MCF 10A (cell line): ENCODE measurements at regions not wholly inside any gene's neighbourhood (a gene's known extent, or its start where the extent isn't known, plus 50 kb on each side); places are given as distances from the start of the nearest gene placed in this dataset.
"Not testable (repeated sequence)": the region's sequence is repeated elsewhere in the genome, so short reads cannot be mapped to it uniquely, and the experiment has no call there.

ENCODE experiments used
- BruUV-seq: library from RNA; stranded (reverse); fragments of 400-500 nt; replicated peaks from 2 replicates; lab custom pipeline; 2021; lab: Mats Ljungman, UMichigan
- CTCF ChIA-PET: fragments of 300-600 bp; sonication (Branson Sonifier 250); formaldehyde crosslinking; extraction: SDS; loops from one replicate; lab custom pipeline; 2021; ENCODE audit warnings: antibody characterized with exemption, inconsistent platforms; lab: Yijun Ruan, JAX
- POLR2A ChIA-PET: fragments of 300-600, 350-650 bp; sonication (Branson Sonifier 250); formaldehyde crosslinking; extraction: SDS; loops from one replicate; lab custom pipeline; 2020; ENCODE audit warnings: antibody characterized with exemption, inconsistent platforms; lab: Yijun Ruan, JAX
- DNase-seq: peaks from one replicate; pipeline ENCODE4 v3.0.0-alpha.2; 2018; ENCODE audit not compliant: unreplicated experiment
- H3K27ac Mint-ChIP-seq: one replicate; pipeline ENCODE4 v1.8.0; 2022; ENCODE audit warnings: mild to moderate bottlenecking, low read depth, mixed read lengths; ENCODE audit not compliant: unreplicated experiment
- H3K27me3 Mint-ChIP-seq: one replicate; pipeline ENCODE4 v1.8.0; 2022; ENCODE audit warnings: mixed read lengths; ENCODE audit not compliant: insufficient read depth, unreplicated experiment
- H3K36me3 Mint-ChIP-seq: one replicate; pipeline ENCODE4 v1.8.0; 2022; ENCODE audit warnings: mild to moderate bottlenecking, moderate library complexity, mixed read lengths; ENCODE audit not compliant: insufficient read depth, unreplicated experiment
- H3K4me1 Mint-ChIP-seq: one replicate; pipeline ENCODE4 v1.8.0; 2022; ENCODE audit warnings: mixed read lengths; ENCODE audit not compliant: insufficient read depth, unreplicated experiment
- H3K4me3 Mint-ChIP-seq: one replicate; pipeline ENCODE4 v1.8.0; 2022; ENCODE audit warnings: mild to moderate bottlenecking, moderate library complexity, mixed read lengths; ENCODE audit not compliant: unreplicated experiment
- H3K9me3 Mint-ChIP-seq: one replicate; pipeline ENCODE4 v1.8.0; 2022; ENCODE audit warnings: mixed read lengths; ENCODE audit not compliant: unreplicated experiment
- CTCF ChIP-seq: fragments of 200-600 bp; IDR thresholded peaks from one replicate; pipeline ENCODE4 v1.8.0; 2022; ENCODE audit warnings: antibody characterized with exemption, mild to moderate bottlenecking; ENCODE audit not compliant: unreplicated experiment
- intact Hi-C: fragments of 100-400 bp; cut with micrococcal nuclease; formaldehyde crosslinking; loops from 2 replicates; pipeline ENCODE4 v1.14.1; 2022

GRCh38 chr11:103807806-103808205 is 228.6 kb upstream of the DDI1 start:
- intact Hi-C loops = no loop called here
- Mint-ChIP-seq H3K27ac (no peak overlapping the region), H3K9me3 (no peaks in the 10 kb centered on the region), H3K4me1 (peaks cover 10% of the 10 kb centered on the region), H3K4me3 (no peak overlapping the region), H3K27me3 (no peaks in the 10 kb centered on the region), H3K36me3 (no peaks in the 10 kb centered on the region)
- TF ChIP-seq CTCF = no peak
- ChIA-PET CTCF (interaction anchor here (0.7 to 1.2 kb wide), 2 partner anchors 12 to 21 kb away, joined by 3 read pairs; no protein-coding TSS in a partner anchor), POLR2A (no interaction called here)
- no TSS peak for BruUV-seq
- DNase-seq = no peak

- no TSS peak for BruUV-seq
- Mint-ChIP-seq H3K27me3 (no peaks in the 10 kb centered on the region), H3K4me3 (no peak overlapping the region), H3K27ac (no peak overlapping the region), H3K9me3 (no peaks in the 10 kb centered on the region), H3K36me3 (no peaks in the 10 kb centered on the region), H3K4me1 (peaks cover 10% of the 10 kb centered on the region)
- CTCF ChIA-PET = interaction anchor here (1.2 kb wide), 1 partner anchor 11 kb away, joined by 3 read pairs; no protein-coding TSS in a partner anchor
- intact Hi-C loops = no loop called here
- POLR2A ChIA-PET = no interaction called here
- no peak for TF ChIP-seq CTCF
- no peak for DNase-seq
Measured at GRCh38 chr11:103808252-103808651, 228.2 kb upstream of the DDI1 start.

- Mint-ChIP-seq H3K4me3 (no peak overlapping the region), H3K27ac (no peak overlapping the region), H3K36me3 (no peaks in the 10 kb centered on the region), H3K9me3 (no peaks in the 10 kb centered on the region), H3K4me1 (peaks cover 10% of the 10 kb centered on the region), H3K27me3 (no peaks in the 10 kb centered on the region)
- ChIA-PET POLR2A (no interaction called here), CTCF (interaction anchor here (0.9 kb wide), 1 partner anchor 351 kb away, joined by 3 read pairs; no protein-coding TSS in a partner anchor)
- DNase-seq = no peak
- no TSS peak for BruUV-seq
- intact Hi-C loops = no loop called here
- TF ChIP-seq CTCF = no peak
Measured at GRCh38 chr11:103811870-103812455, 224.5 kb upstream of the DDI1 start.

- TF ChIP-seq CTCF = no peak
- Mint-ChIP-seq H3K4me1 (peaks cover 7% of the 10 kb centered on the region), H3K27me3 (no peaks in the 10 kb centered on the region), H3K27ac (no peak overlapping the region), H3K9me3 (no peaks in the 10 kb centered on the region), H3K36me3 (no peaks in the 10 kb centered on the region), H3K4me3 (no peak overlapping the region)
- intact Hi-C loops = no loop called here
- no peak for DNase-seq
- POLR2A ChIA-PET = no interaction called here
- CTCF ChIA-PET = no interaction called here
- no TSS peak for BruUV-seq
Measured at GRCh38 chr11:103812680-103813079, 223.8 kb upstream of the DDI1 start.

- H3K4me1 Mint-ChIP-seq, H3K4me3 Mint-ChIP-seq, H3K9me3 Mint-ChIP-seq, H3K27me3 Mint-ChIP-seq, POLR2A ChIA-PET, H3K27ac Mint-ChIP-seq, DNase-seq, intact Hi-C loops, BruUV-seq, H3K36me3 Mint-ChIP-seq: not testable (repeated sequence)
- CTCF ChIA-PET = interaction anchor here (0.7 to 1.0 kb wide), 2 partner anchors 13 to 40 kb away, joined by 3 read pairs; no protein-coding TSS in a partner anchor
Measured at GRCh38 chr11:103820345-103820744, 216.1 kb upstream of the DDI1 start.
